PC-9 (cell line): ENCODE measurements at regions not wholly inside any gene's neighbourhood (a gene's known extent, or its start where the extent isn't known, plus 50 kb on each side); places are given as distances from the start of the nearest gene placed in this dataset.

Source experiments
- BruUV-seq: library from RNA; stranded (reverse); fragments of 400-500 nt; replicated peaks from 2 replicates; lab custom pipeline; 2021; lab: Mats Ljungman, UMichigan
- CTCF ChIA-PET: fragments of 300-600 bp; sonication (Branson Sonifier 250); formaldehyde crosslinking; loops from one replicate; lab custom pipeline; 2022; ENCODE audit warnings: antibody characterized with exemption; lab: Charles Lee
- POLR2A ChIA-PET: fragments of 300-600 bp; sonication (Branson Sonifier 250); formaldehyde crosslinking; loops from one replicate; lab custom pipeline; 2022; ENCODE audit warnings: antibody characterized with exemption; ENCODE audit not compliant: unreplicated experiment; lab: Charles Lee
- DNase-seq, 2 experiments: peaks; one replicate each; pipeline versions ENCODE4 v3.0.0 to v3.0.0-alpha.2; 2015 to 2022; ENCODE audit warnings: mixed read lengths in 1 of 2
- H2AFZ ChIP-seq: fragments of 200-600 bp; sonication (generic); 2 replicates; pipeline ENCODE4 v1.8.1; 2017; ENCODE audit warnings: antibody characterized with exemption
- H3F3A ChIP-seq: fragments of 200-600 bp; sonication (generic); 2 replicates; pipeline ENCODE4 v1.8.1; 2017; ENCODE audit warnings: antibody characterized with exemption, mild to moderate bottlenecking, low read depth; ENCODE audit not compliant: insufficient read depth
- H3K27ac ChIP-seq: fragments of 200-600 bp; sonication (generic); 2 replicates; pipeline ENCODE4 v1.6.1; 2016; ENCODE audit warnings: mixed run types
- H3K27me3 ChIP-seq: fragments of 200-600 bp; sonication (generic); 2 replicates; pipeline ENCODE4 v1.6.1; 2016; ENCODE audit warnings: low read depth, mixed run types; ENCODE audit not compliant: insufficient read depth
- H3K36me3 ChIP-seq: fragments of 200-600 bp; sonication (generic); 2 replicates; pipeline ENCODE4 v1.6.1; 2016; ENCODE audit warnings: low read depth, mixed run types
- H3K4me1 ChIP-seq: fragments of 200-600 bp; sonication (generic); replicated peaks from 2 replicates; pipeline ENCODE4 v1.6.1; 2016; ENCODE audit warnings: mixed run types; ENCODE audit not compliant: insufficient read depth
- H3K4me2 ChIP-seq: fragments of 200-600 bp; sonication (generic); 2 replicates; pipeline ENCODE4 v1.6.1; 2017; ENCODE audit warnings: mixed run types
- H3K4me3 ChIP-seq: fragments of 200-600 bp; sonication (generic); 2 replicates; pipeline ENCODE4 v1.6.1; 2016; ENCODE audit warnings: mixed run types
- H3K79me2 ChIP-seq: fragments of 200-600 bp; sonication (generic); 2 replicates; pipeline ENCODE4 v1.6.1; 2017; ENCODE audit warnings: low read depth, mixed run types
- H3K9me2 ChIP-seq: fragments of 200-600 bp; sonication (generic); 2 replicates; pipeline ENCODE4 v1.8.1; 2017; ENCODE audit warnings: mild to moderate bottlenecking; ENCODE audit not compliant: insufficient read depth
- H3K9me3 ChIP-seq: fragments of 200-600 bp; sonication (generic); 2 replicates; pipeline ENCODE4 v1.8.1; 2016; ENCODE audit warnings: low read depth; ENCODE audit not compliant: insufficient read depth
- H4K20me1 ChIP-seq: fragments of 200-600 bp; sonication (generic); 2 replicates; pipeline ENCODE4 v1.8.1; 2017; ENCODE audit not compliant: insufficient read depth
- CTCF ChIP-seq: fragments of 200-600 bp; sonication (generic); conservative IDR thresholded peaks from 2 replicates; pipeline ENCODE4 v1.6.1; 2017; ENCODE audit warnings: mixed run types, antibody characterized with exemption, mild to moderate bottlenecking, moderate library complexity
- EZH2 ChIP-seq: fragments of 200-600 bp; sonication (generic); IDR thresholded peaks from 2 replicates; pipeline ENCODE4 v1.8.0; 2017; ENCODE audit warnings: antibody characterized with exemption, low read depth
- intact Hi-C: fragments of 100-400 bp; cut with micrococcal nuclease; formaldehyde crosslinking; loops from one replicate; pipeline ENCODE4 v1.10.0; 2022; ENCODE audit not compliant: unreplicated experiment

GRCh38 chr4:131098976-131099375, 2003.0 kb downstream of the C4orf33 start:
- H3K9me3 ChIP-seq = no peaks in the 10 kb centered on the region
- no peak for DNase-seq
- POLR2A ChIA-PET = no interaction called here
- no peaks in the 10 kb centered on the region for H4K20me1 ChIP-seq
- H3F3A ChIP-seq = no peaks in the 10 kb centered on the region
- no peak overlapping the region for H3K4me2 ChIP-seq
- CTCF ChIA-PET = no interaction called here
- H3K27ac ChIP-seq = no peak overlapping the region
- H3K79me2 ChIP-seq = no peaks in the 10 kb centered on the region
- no peak overlapping the region for H3K4me3 ChIP-seq
- no peak for TF ChIP-seq EZH2
- no peak for TF ChIP-seq CTCF
- intact Hi-C loops = no loop called here
- H3K36me3 ChIP-seq = no peaks in the 10 kb centered on the region
- H3K9me2 ChIP-seq = no peaks in the 10 kb centered on the region
- no peaks in the 10 kb centered on the region for H3K27me3 ChIP-seq
- H2AFZ ChIP-seq = no peak overlapping the region
- no peaks in the 10 kb centered on the region for H3K4me1 ChIP-seq
- no TSS peak for BruUV-seq

- no peaks in the 10 kb centered on the region for H3K27me3 ChIP-seq
- no peak for DNase-seq
- H2AFZ ChIP-seq = no peak overlapping the region
- no peaks in the 10 kb centered on the region for H3K9me3 ChIP-seq
- CTCF ChIA-PET = no interaction called here
- H3K79me2 ChIP-seq = no peaks in the 10 kb centered on the region
- POLR2A ChIA-PET = no interaction called here
- intact Hi-C loops = no loop called here
- no peak for TF ChIP-seq EZH2
- TF ChIP-seq CTCF = no peak
- BruUV-seq = no TSS peak
- no peaks in the 10 kb centered on the region for H3K9me2 ChIP-seq
- H3K4me1 ChIP-seq = no peaks in the 10 kb centered on the region
- H3K4me2 ChIP-seq = no peak overlapping the region
- no peak overlapping the region for H3K27ac ChIP-seq
- no peaks in the 10 kb centered on the region for H4K20me1 ChIP-seq
- no peak overlapping the region for H3K4me3 ChIP-seq
- H3F3A ChIP-seq = no peaks in the 10 kb centered on the region
- no peaks in the 10 kb centered on the region for H3K36me3 ChIP-seq
These were observed 2017.3 kb downstream of the C4orf33 start for GRCh38 chr4:131113273-131113672.

GRCh38 chr4:131113704-131114103, 2017.8 kb downstream of the C4orf33 start:
- H3K27ac ChIP-seq = no peak overlapping the region
- no peaks in the 10 kb centered on the region for H3K9me2 ChIP-seq
- no peaks in the 10 kb centered on the region for H3K79me2 ChIP-seq
- ChIA-PET CTCF (no interaction called here), POLR2A (no interaction called here)
- TF ChIP-seq EZH2 (no peak), CTCF (no peak)
- no peaks in the 10 kb centered on the region for H3K27me3 ChIP-seq
- BruUV-seq = no TSS peak
- H3K4me3 ChIP-seq = no peak overlapping the region
- H3K4me2 ChIP-seq = no peak overlapping the region
- intact Hi-C loops = no loop called here
- DNase-seq = no peak
- no peaks in the 10 kb centered on the region for H3K4me1 ChIP-seq
- H3F3A ChIP-seq = no peaks in the 10 kb centered on the region
- no peaks in the 10 kb centered on the region for H3K36me3 ChIP-seq
- no peaks in the 10 kb centered on the region for H4K20me1 ChIP-seq
- H3K9me3 ChIP-seq = no peaks in the 10 kb centered on the region
- no peak overlapping the region for H2AFZ ChIP-seq
